Hepatocyte (in vitro differentiated cells): ENCODE measurements at regions not wholly inside any gene's neighbourhood (a gene's known extent, or its start where the extent isn't known, plus 50 kb on each side); places are given as distances from the start of the nearest gene placed in this dataset.
"Not testable (repeated sequence)": the region's sequence is repeated elsewhere in the genome, so short reads cannot be mapped to it uniquely, and the experiment has no call there.

Experiments
- DNase-seq: peaks from one replicate; pipeline ENCODE4 v3.0.0-alpha.2; 2016; ENCODE audit warnings: low spot score
- H2AFZ ChIP-seq: fragments of 200-600 bp; sonication (generic); 2 replicates; pipeline ENCODE4 v1.6.0; 2016; ENCODE audit warnings: antibody characterized with exemption, mild to moderate bottlenecking
- H3K27ac ChIP-seq: fragments of 200-600 bp; sonication (generic); 2 replicates; pipeline ENCODE4 v1.5.1; 2016; ENCODE audit warnings: mild to moderate bottlenecking
- H3K27me3 ChIP-seq: fragments of 200-600 bp; sonication (generic); 2 replicates; pipeline ENCODE4 v1.6.1; 2016
- H3K36me3 ChIP-seq: fragments of 200-600 bp; sonication (generic); replicated peaks from 2 replicates; pipeline ENCODE4 v1.5.1; 2016; ENCODE audit warnings: low read depth; ENCODE audit not compliant: insufficient read depth
- H3K4me1 ChIP-seq: fragments of 200-600 bp; sonication (generic); 2 replicates; pipeline ENCODE4 v1.5.1; 2016; ENCODE audit warnings: mild to moderate bottlenecking, moderate library complexity; ENCODE audit not compliant: insufficient read depth
- H3K4me2 ChIP-seq: fragments of 200-600 bp; sonication (generic); 2 replicates; pipeline ENCODE4 v1.6.0; 2016
- H3K4me3 ChIP-seq: fragments of 200-600 bp; sonication (generic); 2 replicates; pipeline ENCODE4 v1.5.1; 2016; ENCODE audit warnings: mild to moderate bottlenecking
- H3K79me2 ChIP-seq: fragments of 200-600 bp; sonication (generic); 2 replicates; pipeline ENCODE4 v1.6.0; 2017; ENCODE audit warnings: mild to moderate bottlenecking
- H3K9me2 ChIP-seq: fragments of 200-600 bp; sonication (generic); replicated peaks from 2 replicates; pipeline ENCODE4 v1.6.0; 2017; ENCODE audit warnings: mild to moderate bottlenecking; ENCODE audit not compliant: insufficient read depth
- H3K9me3 ChIP-seq: fragments of 200-600 bp; sonication (generic); 2 replicates; pipeline ENCODE4 v1.5.1; 2016; ENCODE audit warnings: low read depth, mild to moderate bottlenecking
- H4K20me1 ChIP-seq: fragments of 200-600 bp; sonication (generic); 2 replicates; pipeline ENCODE4 v1.6.0; 2016; ENCODE audit warnings: mild to moderate bottlenecking; ENCODE audit not compliant: insufficient read depth, poor library complexity, severe bottlenecking
- CTCF ChIP-seq: fragments of 200-600 bp; sonication (generic); IDR thresholded peaks from 2 replicates; pipeline ENCODE4 v1.5.1; 2016; ENCODE audit warnings: antibody characterized with exemption, mild to moderate bottlenecking; ENCODE audit not compliant: poor library complexity
- EZH2 ChIP-seq: fragments of 200-600 bp; sonication (generic); IDR thresholded peaks from 2 replicates; pipeline ENCODE4 v1.6.1; 2016; ENCODE audit warnings: antibody characterized with exemption, mild to moderate bottlenecking, borderline replicate concordance
- EZH2phosphoT487 ChIP-seq: fragments of 200-600 bp; sonication (generic); IDR thresholded peaks from one replicate; pipeline ENCODE4 v1.6.1; 2018; ENCODE audit warnings: antibody characterized with exemption, mild to moderate bottlenecking, low read depth, moderate library complexity; ENCODE audit not compliant: unreplicated experiment, severe bottlenecking
- WGBS: methylation state at CpG from one replicate; pipeline ENCODE4 v1.1.6; 2016; ENCODE audit warnings: low lambda C conversion rate; ENCODE audit errors: missing lambda C conversion rate; 5-methylcytosine and 5-hydroxymethylcytosine counted together

DNA sequence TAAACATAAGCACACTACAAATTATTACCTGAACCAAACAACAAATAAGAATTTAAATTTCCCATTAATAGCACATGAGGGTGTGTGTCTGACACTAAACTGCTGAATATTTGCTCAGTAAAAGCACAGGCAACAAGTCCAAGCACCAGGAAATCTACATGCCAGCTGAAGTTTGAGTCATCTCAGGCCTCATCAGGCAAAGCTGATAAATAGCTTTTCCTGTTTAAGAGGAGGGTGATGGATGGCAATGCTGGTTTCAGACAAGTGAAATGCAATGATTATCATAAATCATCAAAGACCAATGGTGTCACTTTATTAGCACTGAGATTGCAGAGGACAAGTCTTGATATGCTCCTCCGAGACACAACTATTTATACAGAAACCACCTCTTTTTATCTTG, 1668.0 kb upstream of the C9orf72 start:
- 81% methylated on average over 1 of the region's 1 CpG for WGBS
- DNase-seq = no peak
- H3K79me2 ChIP-seq = no peaks in the 10 kb centered on the region
- no peaks in the 10 kb centered on the region for H3K9me3 ChIP-seq
- no peak overlapping the region for H3K4me3 ChIP-seq
- H3K36me3 ChIP-seq = no peaks in the 10 kb centered on the region
- H3K27ac ChIP-seq = no peak overlapping the region
- H3K4me1 ChIP-seq = no peaks in the 10 kb centered on the region
- H3K9me2 ChIP-seq = no peaks in the 10 kb centered on the region
- no peak overlapping the region for H3K4me2 ChIP-seq
- TF ChIP-seq EZH2phosphoT487 (no peak), CTCF (no peak), EZH2 (no peak)
- H4K20me1 ChIP-seq = no peaks in the 10 kb centered on the region
- H2AFZ ChIP-seq = no peak overlapping the region
- H3K27me3 ChIP-seq = no peaks in the 10 kb centered on the region

DNA sequence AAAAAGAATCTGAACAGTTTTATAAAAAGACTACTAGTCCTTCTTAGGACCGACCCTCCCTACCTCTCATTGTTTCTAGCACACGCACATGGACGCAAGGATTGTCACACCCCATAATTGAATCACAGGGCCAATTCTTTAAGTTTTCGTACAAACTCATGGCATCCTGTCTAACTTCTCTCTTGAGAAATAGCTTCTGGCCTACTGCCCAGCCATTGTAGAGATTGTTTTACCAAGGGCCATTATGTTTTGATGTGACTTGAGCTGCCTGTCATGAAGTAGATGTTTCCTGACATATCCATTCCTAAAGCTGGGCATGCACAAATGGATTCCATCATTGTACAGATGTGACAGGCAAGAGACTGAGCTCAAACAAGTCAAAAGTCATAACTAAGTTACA, 1672.1 kb upstream of the C9orf72 start:
- H3K4me2 ChIP-seq = no peak overlapping the region
- H3K9me2 ChIP-seq = no peaks in the 10 kb centered on the region
- no peak overlapping the region for H3K27ac ChIP-seq
- no peak overlapping the region for H3K4me3 ChIP-seq
- no peaks in the 10 kb centered on the region for H3K36me3 ChIP-seq
- no peaks in the 10 kb centered on the region for H3K4me1 ChIP-seq
- DNase-seq = no peak
- H3K79me2 ChIP-seq = no peaks in the 10 kb centered on the region
- no peak overlapping the region for H2AFZ ChIP-seq
- H4K20me1 ChIP-seq = no peaks in the 10 kb centered on the region
- TF ChIP-seq EZH2phosphoT487 (no peak), CTCF (no peak), EZH2 (no peak)
- H3K27me3 ChIP-seq = no peaks in the 10 kb centered on the region
- WGBS = 93% methylated on average over 4 of the region's 4 CpGs
- H3K9me3 ChIP-seq = no peaks in the 10 kb centered on the region

GRCh38 chr9:29270400-29270799, 1697.1 kb upstream of the C9orf72 start:
- H3K4me2 ChIP-seq, H3K9me3 ChIP-seq, H3K79me2 ChIP-seq, H3K9me2 ChIP-seq, H3K36me3 ChIP-seq, H3K27ac ChIP-seq, H3K4me1 ChIP-seq, DNase-seq, H2AFZ ChIP-seq, H3K27me3 ChIP-seq, H4K20me1 ChIP-seq, H3K4me3 ChIP-seq: not testable (repeated sequence)
- WGBS = 97% methylated on average over 8 of the region's 8 CpGs

GRCh38 chr9:29282121-29282520, 1708.8 kb upstream of the C9orf72 start:
- TF ChIP-seq CTCF (no peak), EZH2phosphoT487 (no peak), EZH2 (no peak)
- Histone ChIP-seq H3K27ac (no peak overlapping the region), H2AFZ (no peak overlapping the region), H3K4me1 (no peaks in the 10 kb centered on the region), H3K27me3 (no peaks in the 10 kb centered on the region), H3K9me3 (no peaks in the 10 kb centered on the region), H3K4me3 (no peak overlapping the region), H4K20me1 (no peaks in the 10 kb centered on the region), H3K9me2 (no peaks in the 10 kb centered on the region), H3K36me3 (no peaks in the 10 kb centered on the region), H3K79me2 (no peaks in the 10 kb centered on the region), H3K4me2 (no peak overlapping the region)
- 84% methylated on average over 2 of the region's 2 CpGs for WGBS
- no peak for DNase-seq
